D721Med (cell line): ENCODE measurements at regions not wholly inside any gene's neighbourhood (a gene's known extent, or its start where the extent isn't known, plus 50 kb on each side); places are given as distances from the start of the nearest gene placed in this dataset.

Experiments used
- DNase-seq: peaks from one replicate; pipeline ENCODE4 v3.0.0; 2011; ENCODE audit warnings: low spot score; ENCODE audit not compliant: insufficient read length
- FAIRE-seq: peaks from 2 replicates; lab custom pipeline; 2011; peaks lifted over from hg19 to GRCh38; lab: Jason Lieb, UNC
- CTCF ChIP-seq: IDR thresholded peaks from 2 replicates; pipeline ENCODE4 v1.5.1; 2012; ENCODE audit warnings: mild to moderate bottlenecking, control low read depth; ENCODE audit not compliant: insufficient read depth; ENCODE audit errors: missing control alignments

DNA sequence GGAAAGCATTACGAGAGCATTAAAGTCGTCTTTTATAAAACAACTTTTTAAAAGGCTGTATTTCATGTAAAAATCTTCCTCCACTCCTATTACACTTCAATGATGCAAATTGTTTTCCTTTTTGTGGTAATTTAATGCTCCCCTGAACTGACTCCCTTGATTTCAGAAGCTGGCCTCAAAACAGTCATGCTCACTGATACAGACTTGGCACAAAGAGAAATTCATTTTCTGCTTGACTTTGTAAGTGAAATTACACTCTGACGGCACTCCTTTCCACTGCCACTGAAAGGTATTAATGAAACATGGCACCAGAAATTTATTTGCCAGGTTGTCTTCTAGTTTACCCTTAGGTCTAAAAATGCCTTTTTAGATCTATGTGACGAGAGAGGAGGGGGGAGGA, 215.5 kb downstream of the LRRC3B start:
- no peak for FAIRE-seq
- DNase-seq: no peak
- no peak for TF ChIP-seq CTCF

- no peak for TF ChIP-seq CTCF
- FAIRE-seq: no peak
- DNase-seq: no peak
These were observed 216.4 kb downstream of the LRRC3B start for GRCh38 chr3:26839001-26839400.

- TF ChIP-seq CTCF: no peak
- DNase-seq: no peak
- no peak for FAIRE-seq
These were observed 217.8 kb downstream of the LRRC3B start for GRCh38 chr3:26840272-26840870.

DNA sequence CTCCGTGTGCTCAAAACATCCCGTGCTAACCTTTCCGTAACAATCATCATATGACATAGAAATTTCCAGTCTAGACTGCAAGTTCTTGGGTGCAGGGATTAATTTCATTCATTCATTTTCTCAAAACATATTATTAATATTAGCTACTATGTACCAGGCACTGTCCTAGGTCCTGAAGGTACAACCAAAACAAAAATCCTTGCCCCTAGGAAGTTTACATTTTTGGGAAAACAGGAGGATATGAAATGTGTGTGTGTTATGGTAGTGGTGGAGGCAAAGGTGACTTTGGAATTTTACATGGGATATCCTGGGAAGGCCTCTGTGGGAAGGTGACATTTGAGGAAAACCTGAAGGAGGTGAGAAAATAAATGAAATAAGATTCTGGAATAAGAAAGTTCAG, 222.6 kb downstream of the LRRC3B start:
- no peak for TF ChIP-seq CTCF
- DNase-seq (no peak), FAIRE-seq (no peak)

- DNase-seq (no peak), FAIRE-seq (no peak)
- no peak for TF ChIP-seq CTCF
These were observed 225.1 kb downstream of the LRRC3B start for GRCh38 chr3:26847680-26848079.

DNA sequence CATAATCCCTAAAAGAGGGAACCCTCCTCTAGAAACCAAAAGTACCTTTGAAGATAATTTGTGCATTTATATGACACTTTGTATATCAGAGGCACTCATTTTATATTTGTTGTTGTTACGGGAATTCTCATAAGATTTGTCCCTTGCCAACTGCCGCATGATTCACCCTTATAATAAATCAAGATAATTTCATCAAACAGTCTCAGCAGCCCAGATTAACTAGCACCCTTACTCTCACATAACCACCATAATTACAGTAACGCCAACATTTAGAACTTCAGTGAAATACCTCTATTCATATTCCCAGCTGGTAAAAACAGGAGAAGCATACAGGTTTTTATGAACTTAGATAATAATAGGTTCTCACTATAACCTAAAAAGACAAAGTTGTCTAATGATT, 271.9 kb downstream of the LRRC3B start:
- FAIRE-seq (no peak), DNase-seq (no peak)
- no peak for TF ChIP-seq CTCF

- DNase-seq: no peak
- FAIRE-seq: no peak
- TF ChIP-seq CTCF: no peak
These were observed 292.6 kb downstream of the LRRC3B start for GRCh38 chr3:26915208-26915607.
